Lung (tissue), 11 donors: ENCODE measurements at regions not wholly inside any gene's neighbourhood (a gene's known extent, or its start where the extent isn't known, plus 50 kb on each side); places are given as distances from the start of the nearest gene placed in this dataset.

Experiments used
- ATAC-seq: fragments of 200-7000 bp; cut with Tn5 transposase; one replicate; pipeline ENCODE4 v1.9.1; 2020; ENCODE audit warnings: moderate number of reproducible peaks; ENCODE audit not compliant: insufficient read depth, low FRiP score
- DNase-seq, 3 donors: peaks; one replicate each; pipeline ENCODE4 v3.0.0-alpha.2; 2013 to 2017
- H3K27ac ChIP-seq, 2 donors: one replicate each; pipeline ENCODE4 v1.5.1; 2013; ENCODE audit warnings: mild to moderate bottlenecking in 2 of 2, moderate library complexity in 2 of 2, control low read depth in 1 of 2, inconsistent platforms in 1 of 2, low read depth in 1 of 2, low read length in 1 of 2
- H3K27me3 ChIP-seq, 3 donors: one replicate each; pipeline ENCODE4 v1.5.1; 2013; ENCODE audit warnings: low read length in 2 of 3; ENCODE audit not compliant: control insufficient read depth in 3 of 3, insufficient read depth in 3 of 3
- H3K36me3 ChIP-seq, 4 donors: one replicate each; pipeline ENCODE4 v1.5.1; 2013; ENCODE audit warnings: low read length in 4 of 4, mild to moderate bottlenecking in 1 of 4, moderate library complexity in 1 of 4; ENCODE audit not compliant: control insufficient read depth in 4 of 4, insufficient read depth in 4 of 4
- H3K4me1 ChIP-seq, 5 donors: one replicate each; pipeline ENCODE4 v1.5.1; 2013; ENCODE audit warnings: low read length in 5 of 5, mild to moderate bottlenecking in 2 of 5, moderate library complexity in 1 of 5; ENCODE audit not compliant: control insufficient read depth in 5 of 5, insufficient read depth in 5 of 5
- H3K4me3 ChIP-seq: one replicate; pipeline ENCODE4 v1.5.1; 2013; ENCODE audit warnings: mild to moderate bottlenecking, control low read depth, moderate library complexity
- H3K9ac ChIP-seq, 2 donors: one replicate each; pipeline ENCODE4 v1.5.1; 2013; ENCODE audit warnings: low read length in 2 of 2, control low read depth in 1 of 2; ENCODE audit not compliant: insufficient read depth in 1 of 2
- H3K9me3 ChIP-seq, 4 donors: one replicate each; pipeline ENCODE4 v1.5.1; 2013; ENCODE audit warnings: low read length in 3 of 4, mild to moderate bottlenecking in 1 of 4, moderate library complexity in 1 of 4; ENCODE audit not compliant: control insufficient read depth in 4 of 4, insufficient read depth in 3 of 4
- WGBS, 2 donors: extraction: QIAGEN DNeasy Blood & Tissue Kit; methylation state at CpG; one replicate each; pipeline ENCODE4 v1.1.7; 2013; 5-methylcytosine and 5-hydroxymethylcytosine counted together
- TF ChIP-seq, protein P1 (sequence below): IDR thresholded peaks from 2 replicates; pipeline ENCODE4 v1.5.1; 2012; ENCODE audit warnings: mild to moderate bottlenecking; ENCODE audit errors: control extremely low read depth, extremely low read depth
- donor health status: control.
- donor health status: control.
- donor health status: Bipolar disorder and iron deficiency.
- donor health status: healthy.
- donor health status: DM: yes; HTN: yes; CAD: no.

- H3K36me3 ChIP-seq: no peaks in the 10 kb centered on the region
- DNase-seq: no peak
- WGBS, 2 donors: 82% methylated on average over 4 of the region's 4 CpGs
- H3K9ac ChIP-seq: no peak overlapping the region
- ATAC-seq: no peak
- TF ChIP-seq, protein P1, sequence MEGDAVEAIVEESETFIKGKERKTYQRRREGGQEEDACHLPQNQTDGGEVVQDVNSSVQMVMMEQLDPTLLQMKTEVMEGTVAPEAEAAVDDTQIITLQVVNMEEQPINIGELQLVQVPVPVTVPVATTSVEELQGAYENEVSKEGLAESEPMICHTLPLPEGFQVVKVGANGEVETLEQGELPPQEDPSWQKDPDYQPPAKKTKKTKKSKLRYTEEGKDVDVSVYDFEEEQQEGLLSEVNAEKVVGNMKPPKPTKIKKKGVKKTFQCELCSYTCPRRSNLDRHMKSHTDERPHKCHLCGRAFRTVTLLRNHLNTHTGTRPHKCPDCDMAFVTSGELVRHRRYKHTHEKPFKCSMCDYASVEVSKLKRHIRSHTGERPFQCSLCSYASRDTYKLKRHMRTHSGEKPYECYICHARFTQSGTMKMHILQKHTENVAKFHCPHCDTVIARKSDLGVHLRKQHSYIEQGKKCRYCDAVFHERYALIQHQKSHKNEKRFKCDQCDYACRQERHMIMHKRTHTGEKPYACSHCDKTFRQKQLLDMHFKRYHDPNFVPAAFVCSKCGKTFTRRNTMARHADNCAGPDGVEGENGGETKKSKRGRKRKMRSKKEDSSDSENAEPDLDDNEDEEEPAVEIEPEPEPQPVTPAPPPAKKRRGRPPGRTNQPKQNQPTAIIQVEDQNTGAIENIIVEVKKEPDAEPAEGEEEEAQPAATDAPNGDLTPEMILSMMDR: no peak
- no peaks in the 10 kb centered on the region for H3K4me1 ChIP-seq
- H3K27me3 ChIP-seq: no peaks in the 10 kb centered on the region
- H3K9me3 ChIP-seq: no peaks in the 10 kb centered on the region
- no peak overlapping the region for H3K4me3 ChIP-seq
- no peak overlapping the region for H3K27ac ChIP-seq
These were observed 885.1 kb upstream of the CADM2 start for GRCh38 chr3:84073664-84074063.

DNA sequence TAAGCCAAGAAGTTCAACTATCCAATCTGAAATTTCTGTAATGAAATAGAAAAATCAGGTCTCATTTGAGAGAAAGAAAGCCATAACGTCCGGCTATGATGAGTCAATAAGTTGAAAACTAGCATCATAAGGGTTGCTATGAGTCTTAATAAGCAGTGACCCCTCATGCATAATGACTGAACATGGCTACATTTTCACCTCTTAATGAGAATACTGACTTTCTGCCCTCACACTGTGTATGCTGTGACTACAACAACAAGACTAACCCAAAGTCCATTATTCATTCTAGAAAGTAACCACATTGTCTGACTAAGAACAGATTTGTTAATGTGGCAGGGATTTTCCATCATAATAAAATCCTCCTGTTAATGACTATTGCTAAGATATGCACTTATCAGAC, 884.0 kb upstream of the CADM2 start:
- no peaks in the 10 kb centered on the region for H3K4me1 ChIP-seq
- no peak overlapping the region for H3K27ac ChIP-seq
- no peak for ATAC-seq
- TF ChIP-seq, protein P1: no peak
- no peaks in the 10 kb centered on the region for H3K27me3 ChIP-seq
- H3K36me3 ChIP-seq: no peaks in the 10 kb centered on the region
- no peaks in the 10 kb centered on the region for H3K9me3 ChIP-seq
- no peak overlapping the region for H3K4me3 ChIP-seq
- no peak overlapping the region for H3K9ac ChIP-seq
- DNase-seq: no peak
- WGBS, 2 donors: 72 to 80% methylated on average over 2 of the region's 2 CpGs

DNA sequence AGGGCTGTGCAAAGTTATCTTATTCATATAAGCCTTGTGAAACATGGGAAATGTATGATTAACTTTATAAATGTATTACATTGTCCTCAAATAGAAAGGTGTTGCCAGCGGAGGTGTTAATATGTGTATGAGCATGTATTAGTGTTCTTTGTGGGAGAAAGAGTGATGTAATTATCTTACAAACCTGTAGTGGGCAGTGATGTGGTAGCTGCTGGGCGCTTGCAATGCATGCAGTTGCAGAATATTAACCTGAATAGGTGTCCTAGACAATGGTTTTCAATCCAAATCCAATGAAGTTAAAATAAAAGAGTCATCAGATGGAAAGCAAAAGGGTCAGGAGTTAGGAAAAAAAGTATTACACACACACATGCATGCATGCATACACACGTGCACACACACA, 881.3 kb upstream of the CADM2 start:
- TF ChIP-seq, protein P1: no peak
- H3K27me3 ChIP-seq: no peaks in the 10 kb centered on the region
- no peaks in the 10 kb centered on the region for H3K9me3 ChIP-seq
- no peak for ATAC-seq
- H3K4me3 ChIP-seq: no peak overlapping the region
- H3K9ac ChIP-seq: no peak overlapping the region
- no peaks in the 10 kb centered on the region for H3K36me3 ChIP-seq
- DNase-seq: no peak
- no peaks in the 10 kb centered on the region for H3K4me1 ChIP-seq
- 63 to 69% methylated on average over 3 of the region's 3 CpGs for WGBS, 2 donors
- H3K27ac ChIP-seq: no peak overlapping the region

GRCh38 chr3:84082726-84083125, 876.1 kb upstream of the CADM2 start:
- 91 to 93% methylated on average over 1 of the region's 1 CpG for WGBS, 2 donors
- H3K4me1 ChIP-seq: no peaks in the 10 kb centered on the region

More at GRCh38 chr3:84082726-84083125, 876.1 kb upstream of the CADM2 start:
- TF ChIP-seq, protein P1: no peak
- Histone ChIP-seq H3K36me3 (no peaks in the 10 kb centered on the region), H3K27ac (no peak overlapping the region), H3K4me3 (no peak overlapping the region), H3K9me3 (no peaks in the 10 kb centered on the region), H3K9ac (no peak overlapping the region), H3K27me3 (no peaks in the 10 kb centered on the region)
- DNase-seq (no peak), ATAC-seq (no peak)
